Ishikawa (cell line): ENCODE measurements at regions not wholly inside any gene's neighbourhood (a gene's known extent, or its start where the extent isn't known, plus 50 kb on each side); places are given as distances from the start of the nearest gene placed in this dataset.

Source experiments
- CREB1 ChIP-seq: IDR thresholded peaks from 2 replicates; pipeline ENCODE4 v1.6.1; 2012; ENCODE audit warnings: low read depth
- EP300 ChIP-seq: IDR thresholded peaks from 2 replicates; pipeline ENCODE4 v1.6.1; 2012; ENCODE audit warnings: borderline replicate concordance
- NFIC ChIP-seq: IDR thresholded peaks from 2 replicates; pipeline ENCODE4 v1.6.1; 2012
- TAF1 ChIP-seq: IDR thresholded peaks from 2 replicates; pipeline ENCODE4 v1.6.1; 2012; ENCODE audit warnings: low read depth, mild to moderate bottlenecking
- TCF12 ChIP-seq: IDR thresholded peaks from 2 replicates; pipeline ENCODE4 v1.6.1; 2012; ENCODE audit warnings: low read depth
- TF ChIP-seq, protein P1 (sequence below): IDR thresholded peaks from 2 replicates; pipeline ENCODE4 v1.6.1; 2012; ENCODE audit warnings: low read depth, mild to moderate bottlenecking

DNA sequence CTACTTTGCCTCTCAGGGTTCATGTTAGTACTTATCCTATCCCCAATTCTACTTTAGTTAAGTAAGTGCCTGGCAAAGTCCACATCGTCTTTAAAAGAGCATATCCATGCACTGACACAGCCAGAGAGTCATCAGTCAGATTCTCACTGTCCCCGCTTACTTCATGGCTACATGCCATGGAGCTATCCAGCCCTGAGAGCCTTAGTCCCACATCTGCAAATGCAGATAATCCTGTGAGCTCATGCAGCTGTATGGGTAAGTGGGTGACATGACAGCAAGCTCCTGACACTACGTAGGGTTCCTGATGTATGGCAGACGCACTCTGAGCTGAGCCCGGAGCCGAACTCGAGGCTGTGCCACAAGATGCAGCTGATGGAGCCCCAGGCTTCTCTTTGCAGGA, 661.5 kb downstream of the LIG4 start:
- TF ChIP-seq TAF1 (no peak), CREB1 (no peak), TCF12 (no peak), NFIC (no peak), EP300 (no peak)
- TF ChIP-seq, protein P1, sequence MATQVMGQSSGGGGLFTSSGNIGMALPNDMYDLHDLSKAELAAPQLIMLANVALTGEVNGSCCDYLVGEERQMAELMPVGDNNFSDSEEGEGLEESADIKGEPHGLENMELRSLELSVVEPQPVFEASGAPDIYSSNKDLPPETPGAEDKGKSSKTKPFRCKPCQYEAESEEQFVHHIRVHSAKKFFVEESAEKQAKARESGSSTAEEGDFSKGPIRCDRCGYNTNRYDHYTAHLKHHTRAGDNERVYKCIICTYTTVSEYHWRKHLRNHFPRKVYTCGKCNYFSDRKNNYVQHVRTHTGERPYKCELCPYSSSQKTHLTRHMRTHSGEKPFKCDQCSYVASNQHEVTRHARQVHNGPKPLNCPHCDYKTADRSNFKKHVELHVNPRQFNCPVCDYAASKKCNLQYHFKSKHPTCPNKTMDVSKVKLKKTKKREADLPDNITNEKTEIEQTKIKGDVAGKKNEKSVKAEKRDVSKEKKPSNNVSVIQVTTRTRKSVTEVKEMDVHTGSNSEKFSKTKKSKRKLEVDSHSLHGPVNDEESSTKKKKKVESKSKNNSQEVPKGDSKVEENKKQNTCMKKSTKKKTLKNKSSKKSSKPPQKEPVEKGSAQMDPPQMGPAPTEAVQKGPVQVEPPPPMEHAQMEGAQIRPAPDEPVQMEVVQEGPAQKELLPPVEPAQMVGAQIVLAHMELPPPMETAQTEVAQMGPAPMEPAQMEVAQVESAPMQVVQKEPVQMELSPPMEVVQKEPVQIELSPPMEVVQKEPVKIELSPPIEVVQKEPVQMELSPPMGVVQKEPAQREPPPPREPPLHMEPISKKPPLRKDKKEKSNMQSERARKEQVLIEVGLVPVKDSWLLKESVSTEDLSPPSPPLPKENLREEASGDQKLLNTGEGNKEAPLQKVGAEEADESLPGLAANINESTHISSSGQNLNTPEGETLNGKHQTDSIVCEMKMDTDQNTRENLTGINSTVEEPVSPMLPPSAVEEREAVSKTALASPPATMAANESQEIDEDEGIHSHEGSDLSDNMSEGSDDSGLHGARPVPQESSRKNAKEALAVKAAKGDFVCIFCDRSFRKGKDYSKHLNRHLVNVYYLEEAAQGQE, result no peak
